Mesenchymal stem cell (in vitro differentiated cells and primary cell): ENCODE measurements at regions not wholly inside any gene's neighbourhood (a gene's known extent, or its start where the extent isn't known, plus 50 kb on each side); places are given as distances from the start of the nearest gene placed in this dataset.

ENCODE experiments used
- DNase-seq: peaks from one replicate; pipeline ENCODE4 v3.0.0-alpha.2; 2013
- H2AFZ ChIP-seq: one replicate; pipeline ENCODE4 v1.6.1; 2013; ENCODE audit warnings: low read depth, mild to moderate bottlenecking, control low read depth, inconsistent platforms, low read length, moderate library complexity
- H2AK5ac ChIP-seq: 2 replicates; pipeline ENCODE4 v1.6.1; 2013; ENCODE audit warnings: low read length, moderate library complexity, mild to moderate bottlenecking, inconsistent platforms; ENCODE audit not compliant: severe bottlenecking
- H2BK120ac ChIP-seq: one replicate; pipeline ENCODE4 v1.6.1; 2013; ENCODE audit warnings: low read depth, mild to moderate bottlenecking, inconsistent platforms, low read length, moderate library complexity
- H2BK12ac ChIP-seq, 2 experiments: one replicate each; pipeline ENCODE4 v1.6.1; 2013; ENCODE audit warnings: inconsistent platforms in 2 of 2, low read length in 2 of 2, mild to moderate bottlenecking in 2 of 2, moderate library complexity in 2 of 2, control low read depth in 1 of 2
- H2BK15ac ChIP-seq: one replicate; pipeline ENCODE4 v1.6.1; 2013; ENCODE audit warnings: mild to moderate bottlenecking, low read depth, inconsistent platforms; ENCODE audit not compliant: poor library complexity, severe bottlenecking
- H2BK5ac ChIP-seq: 2 replicates; pipeline ENCODE4 v1.6.1; 2013; ENCODE audit warnings: low read depth, mild to moderate bottlenecking, low read length, control low read depth, inconsistent platforms; ENCODE audit not compliant: poor library complexity, severe bottlenecking
- H3K14ac ChIP-seq, 2 experiments: one replicate each; pipeline ENCODE4 v1.6.1; 2013; ENCODE audit warnings: inconsistent platforms in 2 of 2, low read length in 2 of 2, control low read depth in 1 of 2, mild to moderate bottlenecking in 1 of 2, moderate library complexity in 1 of 2
- H3K18ac ChIP-seq, 2 experiments: one replicate each; pipeline ENCODE4 v1.6.1; 2013; ENCODE audit warnings: inconsistent platforms in 2 of 2, low read length in 2 of 2, control low read depth in 1 of 2, low read depth in 1 of 2, mild to moderate bottlenecking in 1 of 2
- H3K23ac ChIP-seq, 2 experiments: one replicate each; pipeline ENCODE4 v1.6.1; 2013; ENCODE audit warnings: inconsistent platforms in 2 of 2, low read length in 2 of 2, mild to moderate bottlenecking in 2 of 2, moderate library complexity in 2 of 2, control low read depth in 1 of 2
- H3K27ac ChIP-seq: 2 replicates; pipeline ENCODE4 v1.5.1; 2013; ENCODE audit warnings: mild to moderate bottlenecking, moderate library complexity, low read length, control low read depth, inconsistent platforms; ENCODE audit not compliant: poor library complexity, severe bottlenecking
- H3K27me3 ChIP-seq, 2 experiments: 2 replicates each; pipeline versions ENCODE4 v1.6.1 to v1.7.0; 2013; ENCODE audit warnings: low read length in 2 of 2, mild to moderate bottlenecking in 2 of 2, moderate library complexity in 2 of 2, control low read depth in 1 of 2, inconsistent platforms in 1 of 2; ENCODE audit not compliant: control insufficient read depth in 1 of 2, insufficient read depth in 1 of 2
- H3K36me3 ChIP-seq, 2 experiments: 2 replicates each; pipeline versions ENCODE4 v1.6.1 to v1.7.0; 2013; ENCODE audit warnings: low read length in 2 of 2, control low read depth in 1 of 2, inconsistent platforms in 1 of 2, low read depth in 1 of 2, mild to moderate bottlenecking in 1 of 2; ENCODE audit not compliant: insufficient read depth in 2 of 2, control insufficient read depth in 1 of 2
- H3K4ac ChIP-seq, 2 experiments: one replicate each; pipeline ENCODE4 v1.6.1; 2013; ENCODE audit warnings: inconsistent platforms in 2 of 2, low read length in 2 of 2, mild to moderate bottlenecking in 2 of 2, moderate library complexity in 2 of 2, control low read depth in 1 of 2, low read depth in 1 of 2
- H3K4me1 ChIP-seq: 2 replicates; pipeline ENCODE4 v1.6.1; 2013; ENCODE audit warnings: low read depth, low read length, control low read depth; ENCODE audit not compliant: control insufficient read depth, insufficient read depth
- H3K4me2 ChIP-seq: 2 replicates; pipeline ENCODE4 v1.6.1; 2013; ENCODE audit warnings: low read length, mild to moderate bottlenecking, inconsistent platforms; ENCODE audit not compliant: poor library complexity, severe bottlenecking
- H3K4me3 ChIP-seq, 2 experiments: 2 replicates each; pipeline versions ENCODE4 v1.5.1 to v1.7.0; 2013; ENCODE audit warnings: low read length in 2 of 2, mild to moderate bottlenecking in 2 of 2, control low read depth in 1 of 2, low read depth in 1 of 2; ENCODE audit not compliant: insufficient read depth in 1 of 2
- H3K79me1 ChIP-seq: replicated peaks from 2 replicates; pipeline ENCODE4 v1.6.1; 2013; ENCODE audit warnings: mild to moderate bottlenecking, control low read depth, low read length, inconsistent platforms; ENCODE audit not compliant: poor library complexity, severe bottlenecking
- H3K9ac ChIP-seq: 2 replicates; pipeline ENCODE4 v1.7.0; 2013; ENCODE audit warnings: mild to moderate bottlenecking, low read length, moderate library complexity
- H3K9me3 ChIP-seq: 2 replicates; pipeline ENCODE4 v1.7.0; 2013; ENCODE audit warnings: mild to moderate bottlenecking, low read length; ENCODE audit not compliant: control insufficient read depth
- H4K8ac ChIP-seq: one replicate; pipeline ENCODE4 v1.6.1; 2013; ENCODE audit warnings: inconsistent platforms, mild to moderate bottlenecking, low read length, moderate library complexity
- H4K91ac ChIP-seq: one replicate; pipeline ENCODE4 v1.6.1; 2013; ENCODE audit warnings: mild to moderate bottlenecking, low read length, inconsistent platforms
- WGBS: methylation state at CpG from one replicate; pipeline ENCODE4 v1.1.7; 2013; ENCODE audit warnings: mixed read lengths; 5-methylcytosine and 5-hydroxymethylcytosine counted together

- H3K9ac ChIP-seq, result no peak overlapping the region
Observed at GRCh38 chr7:106451171-106451570, 166.4 kb upstream of the NAMPT start.

DNA sequence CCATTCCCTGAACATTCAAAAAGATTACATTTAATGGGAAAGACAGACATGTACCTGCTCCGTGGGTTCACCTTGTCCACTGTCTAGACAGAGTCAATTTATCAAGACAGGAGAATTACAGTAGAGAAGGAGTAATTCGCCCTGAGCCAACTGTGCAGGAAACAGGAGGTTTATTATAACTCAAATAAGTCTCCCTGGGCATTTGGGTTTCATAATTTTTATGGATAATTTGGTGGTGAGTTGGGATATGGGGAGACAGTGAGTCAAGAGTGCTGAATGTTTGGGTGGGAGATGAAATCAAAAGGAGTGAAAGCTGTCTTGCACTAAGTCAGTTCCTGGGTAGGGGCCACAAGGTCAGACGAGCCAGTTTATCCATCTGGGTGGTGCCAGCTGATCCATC lies 165.9 kb upstream of the NAMPT start:
- no peaks in the 10 kb centered on the region for H3K4me1 ChIP-seq
- WGBS, result 65% methylated on average over 3 of the region's 3 CpGs
- no peak for DNase-seq

More at GRCh38 chr7:106451171-106451570, 166.4 kb upstream of the NAMPT start:
- no peak for DNase-seq
- Histone ChIP-seq H2BK12ac (no peak overlapping the region), H2BK120ac (no peak overlapping the region), H3K4me1 (no peaks in the 10 kb centered on the region), H3K4me2 (no peak overlapping the region), H2AFZ (no peak overlapping the region), H3K23ac (no peak overlapping the region), H3K4me3 (no peak overlapping the region), H2BK15ac (no peak overlapping the region), H2AK5ac (no peak overlapping the region), H3K9me3 (peaks cover 15% of the 10 kb centered on the region), H3K36me3 (no peaks in the 10 kb centered on the region), H3K27me3 (no peaks in the 10 kb centered on the region), H4K8ac (no peak overlapping the region), H3K14ac (no peak overlapping the region), H3K79me1 (no peaks in the 10 kb centered on the region), H3K4ac (no peak overlapping the region), H3K18ac (no peak overlapping the region), H4K91ac (no peak overlapping the region), H2BK5ac (no peak overlapping the region), H3K27ac (no peak overlapping the region)
- WGBS, result 95% methylated on average over 4 of the region's 4 CpGs

DNA sequence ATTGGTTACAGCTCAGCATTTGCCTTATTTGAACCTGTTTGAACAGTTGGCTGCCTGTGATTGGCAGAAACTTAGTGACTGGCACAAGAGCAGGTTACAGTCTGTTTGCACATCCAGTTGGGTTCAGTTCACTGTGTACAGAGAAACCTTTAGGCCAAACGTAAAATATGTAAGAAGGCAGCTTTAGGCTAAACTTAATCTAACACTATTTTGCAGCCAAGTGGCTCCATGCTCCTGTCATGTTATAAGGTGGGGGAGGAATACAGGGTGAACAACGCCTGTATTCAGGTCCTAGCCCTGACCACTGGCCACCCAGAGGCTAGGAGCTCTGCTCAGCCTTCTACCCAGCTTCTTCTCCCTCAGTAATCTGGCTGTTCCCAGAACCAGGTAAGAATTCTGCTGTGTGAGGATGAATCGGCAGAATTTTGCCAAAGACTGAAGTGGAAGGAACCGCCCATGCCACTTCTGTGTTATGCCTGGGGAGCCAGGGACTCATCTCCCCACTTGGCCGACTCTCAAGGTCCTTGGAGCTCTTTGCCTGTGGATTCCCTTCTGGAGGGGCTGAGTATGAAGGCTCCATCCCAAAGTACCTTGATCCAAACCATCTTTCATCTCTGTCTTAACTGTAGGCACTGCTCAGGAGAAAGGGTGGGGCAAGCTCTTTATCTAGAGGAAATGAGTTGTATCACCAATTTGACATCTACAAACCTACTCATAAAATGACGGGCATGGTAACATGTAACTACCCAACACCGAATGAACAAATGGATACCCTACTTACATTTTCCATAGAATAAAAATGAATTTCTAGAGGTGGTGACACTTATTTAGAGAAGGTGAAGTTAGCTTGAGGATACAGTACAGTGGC lies 164.4 kb upstream of the NAMPT start:
- no peak overlapping the region for H3K18ac ChIP-seq
- H2BK120ac ChIP-seq, result no peak overlapping the region
- H2BK12ac ChIP-seq, result peak overlapping the region in 1 of 2 experiments; percentile 5
- DNase-seq, result no peak
- no peaks in the 10 kb centered on the region for H3K27me3 ChIP-seq
- peaks cover 15% of the 10 kb centered on the region for H3K9me3 ChIP-seq
- no peaks in the 10 kb centered on the region for H3K36me3 ChIP-seq
- no peak overlapping the region for H3K23ac ChIP-seq
- no peak overlapping the region for H2BK15ac ChIP-seq
- H2AK5ac ChIP-seq, result no peak overlapping the region
- no peak overlapping the region for H3K4ac ChIP-seq
- no peak overlapping the region for H3K14ac ChIP-seq
- no peak overlapping the region for H3K9ac ChIP-seq
- no peaks in the 10 kb centered on the region for H3K4me1 ChIP-seq
- H3K79me1 ChIP-seq, result no peaks in the 10 kb centered on the region
- 93% methylated on average over 5 of the region's 7 CpGs for WGBS
- H3K4me2 ChIP-seq, result no peak overlapping the region
- H3K27ac ChIP-seq, result no peak overlapping the region
- no peak overlapping the region for H2AFZ ChIP-seq
- H3K4me3 ChIP-seq, result no peak overlapping the region
- H4K8ac ChIP-seq, result no peak overlapping the region
- H4K91ac ChIP-seq, result no peak overlapping the region
- no peak overlapping the region for H2BK5ac ChIP-seq

More for the DNA sequence above, 165.9 kb upstream of the NAMPT start:
- no peak overlapping the region for H4K91ac ChIP-seq
- H3K9ac ChIP-seq, result no peak overlapping the region
- H3K27ac ChIP-seq, result no peak overlapping the region
- H3K4me2 ChIP-seq, result no peak overlapping the region
- no peak overlapping the region for H3K14ac ChIP-seq
- no peaks in the 10 kb centered on the region for H3K79me1 ChIP-seq
- no peak overlapping the region for H3K18ac ChIP-seq
- no peak overlapping the region for H2BK120ac ChIP-seq
- H2BK12ac ChIP-seq, result no peak overlapping the region
- H3K9me3 ChIP-seq, result peaks cover 15% of the 10 kb centered on the region
- H2BK15ac ChIP-seq, result no peak overlapping the region
- no peak overlapping the region for H3K4me3 ChIP-seq
- H2BK5ac ChIP-seq, result no peak overlapping the region
- no peak overlapping the region for H2AFZ ChIP-seq
- no peak overlapping the region for H4K8ac ChIP-seq
- H3K27me3 ChIP-seq, result no peaks in the 10 kb centered on the region
- no peak overlapping the region for H3K23ac ChIP-seq
- H3K36me3 ChIP-seq, result no peaks in the 10 kb centered on the region
- no peak overlapping the region for H2AK5ac ChIP-seq
- no peak overlapping the region for H3K4ac ChIP-seq

DNA sequence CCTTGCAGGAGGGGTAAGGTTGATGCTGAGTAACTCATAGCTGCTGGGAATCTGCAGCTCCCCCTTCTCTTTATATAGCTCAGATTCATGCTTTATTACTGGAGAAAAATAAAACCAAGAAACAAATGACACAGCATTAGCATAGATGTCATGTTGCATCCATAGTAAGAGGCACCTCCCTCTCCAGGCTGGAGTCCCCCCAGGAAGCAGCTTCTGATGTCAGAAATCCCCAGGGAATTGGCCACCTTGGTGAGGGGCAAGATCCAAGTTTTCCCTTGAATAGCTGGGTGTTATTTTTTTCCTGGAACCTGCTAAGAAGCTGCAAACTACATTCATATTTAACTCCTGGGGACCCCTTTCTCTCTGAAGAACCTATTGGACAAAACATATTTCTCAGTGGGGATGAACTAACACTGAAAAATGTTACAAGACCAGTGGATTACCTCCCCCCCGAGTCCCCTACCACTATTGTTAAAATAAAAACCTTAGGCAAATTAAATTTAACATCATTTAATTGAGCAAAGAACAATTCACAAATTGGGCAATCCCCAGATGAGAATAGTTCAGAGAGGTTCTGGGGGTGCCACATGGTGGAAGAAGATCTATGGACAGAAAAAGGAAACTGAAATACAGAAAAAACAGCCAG lies 163.7 kb upstream of the NAMPT start:
- H2BK120ac ChIP-seq, result no peak overlapping the region
- no peak overlapping the region for H2AFZ ChIP-seq
- no peak overlapping the region for H3K23ac ChIP-seq
- H3K4me3 ChIP-seq, result no peak overlapping the region
- no peaks in the 10 kb centered on the region for H3K79me1 ChIP-seq
- H4K91ac ChIP-seq, result no peak overlapping the region
- no peaks in the 10 kb centered on the region for H3K4me1 ChIP-seq
- no peak overlapping the region for H2BK15ac ChIP-seq
- no peaks in the 10 kb centered on the region for H3K36me3 ChIP-seq
- H2BK5ac ChIP-seq, result no peak overlapping the region
- H3K9ac ChIP-seq, result no peak overlapping the region
- H3K27me3 ChIP-seq, result no peaks in the 10 kb centered on the region
- no peak overlapping the region for H3K18ac ChIP-seq
- no peak overlapping the region for H3K4me2 ChIP-seq
- no peak overlapping the region for H3K4ac ChIP-seq
- H2AK5ac ChIP-seq, result no peak overlapping the region
- no peak overlapping the region for H2BK12ac ChIP-seq
- no CpG with 5 or more reads among the region's 1 CpG for WGBS
- no peak overlapping the region for H4K8ac ChIP-seq
- no peak overlapping the region for H3K27ac ChIP-seq
- peaks cover 11% of the 10 kb centered on the region for H3K9me3 ChIP-seq
- no peak for DNase-seq
- no peak overlapping the region for H3K14ac ChIP-seq
